ENCODE measurements at regions not wholly inside any gene's neighbourhood (a gene's known extent, or its start where the extent isn't known, plus 50 kb on each side); places are given as distances from the start of the nearest gene placed in this dataset.

DNA sequence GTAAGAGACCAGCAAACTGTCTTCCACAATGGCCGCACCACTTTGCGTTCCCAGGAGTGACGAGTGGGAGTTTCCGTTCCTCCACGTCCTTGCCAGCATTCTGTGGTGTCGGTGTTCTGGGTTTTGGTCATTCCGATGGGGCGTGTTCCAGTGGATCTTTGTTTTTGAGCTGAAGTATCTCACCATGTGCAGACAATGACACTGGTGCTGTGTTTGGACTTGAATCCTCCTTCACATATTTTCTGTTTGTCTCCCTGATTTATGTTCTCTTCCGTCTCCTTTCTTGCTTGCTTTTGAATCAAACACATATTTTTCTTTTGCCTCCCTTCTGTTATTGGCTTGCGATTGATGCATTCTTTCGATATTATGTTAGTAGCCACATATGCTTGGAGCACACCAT lies 60.8 kb upstream of the IRX4 start:
- FAIRE-seq, result no peak
- DNase-seq (ENCODE audit: low read depth), result no peak
- Histone ChIP-seq H3K27me3 (ENCODE audit: control insufficient read depth, insufficient read depth, low read length) (no peaks in the 10 kb centered on the region), H3K4me3 (ENCODE audit: low read depth, low read length) (no peak overlapping the region), H3K36me3 (ENCODE audit: control insufficient read depth, insufficient read depth, low read length) (no peaks in the 10 kb centered on the region)
- TF ChIP-seq, protein P1, sequence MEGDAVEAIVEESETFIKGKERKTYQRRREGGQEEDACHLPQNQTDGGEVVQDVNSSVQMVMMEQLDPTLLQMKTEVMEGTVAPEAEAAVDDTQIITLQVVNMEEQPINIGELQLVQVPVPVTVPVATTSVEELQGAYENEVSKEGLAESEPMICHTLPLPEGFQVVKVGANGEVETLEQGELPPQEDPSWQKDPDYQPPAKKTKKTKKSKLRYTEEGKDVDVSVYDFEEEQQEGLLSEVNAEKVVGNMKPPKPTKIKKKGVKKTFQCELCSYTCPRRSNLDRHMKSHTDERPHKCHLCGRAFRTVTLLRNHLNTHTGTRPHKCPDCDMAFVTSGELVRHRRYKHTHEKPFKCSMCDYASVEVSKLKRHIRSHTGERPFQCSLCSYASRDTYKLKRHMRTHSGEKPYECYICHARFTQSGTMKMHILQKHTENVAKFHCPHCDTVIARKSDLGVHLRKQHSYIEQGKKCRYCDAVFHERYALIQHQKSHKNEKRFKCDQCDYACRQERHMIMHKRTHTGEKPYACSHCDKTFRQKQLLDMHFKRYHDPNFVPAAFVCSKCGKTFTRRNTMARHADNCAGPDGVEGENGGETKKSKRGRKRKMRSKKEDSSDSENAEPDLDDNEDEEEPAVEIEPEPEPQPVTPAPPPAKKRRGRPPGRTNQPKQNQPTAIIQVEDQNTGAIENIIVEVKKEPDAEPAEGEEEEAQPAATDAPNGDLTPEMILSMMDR (IDR thresholded peaks at IDR 0.05; ENCODE audit: insufficient read depth, low read length, severe bottlenecking), result no peak

DNA sequence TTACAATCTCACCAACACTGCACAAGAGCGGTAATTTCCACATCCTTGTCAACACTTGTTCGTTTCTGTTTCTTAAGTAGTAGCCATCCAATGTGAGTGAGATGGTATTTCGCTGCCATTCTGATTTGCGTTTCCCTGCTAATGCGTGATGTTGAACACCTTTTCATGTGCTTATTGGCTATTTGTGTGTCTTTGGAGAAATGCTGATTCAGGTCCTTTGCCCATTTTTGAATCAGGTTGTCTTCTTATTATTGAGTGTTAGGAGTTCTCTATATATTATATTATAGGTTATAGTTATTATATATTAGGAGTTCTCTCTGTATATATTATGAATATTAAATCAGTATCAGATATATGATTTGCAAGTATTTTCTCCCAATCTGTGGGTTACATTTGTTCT lies 59.9 kb upstream of the IRX4 start:
- TF ChIP-seq, protein P1 (IDR thresholded peaks at IDR 0.05; ENCODE audit: insufficient read depth, low read length, severe bottlenecking), result no peak
- H3K27me3 ChIP-seq (ENCODE audit: control insufficient read depth, insufficient read depth, low read length), result no peaks in the 10 kb centered on the region

DNA sequence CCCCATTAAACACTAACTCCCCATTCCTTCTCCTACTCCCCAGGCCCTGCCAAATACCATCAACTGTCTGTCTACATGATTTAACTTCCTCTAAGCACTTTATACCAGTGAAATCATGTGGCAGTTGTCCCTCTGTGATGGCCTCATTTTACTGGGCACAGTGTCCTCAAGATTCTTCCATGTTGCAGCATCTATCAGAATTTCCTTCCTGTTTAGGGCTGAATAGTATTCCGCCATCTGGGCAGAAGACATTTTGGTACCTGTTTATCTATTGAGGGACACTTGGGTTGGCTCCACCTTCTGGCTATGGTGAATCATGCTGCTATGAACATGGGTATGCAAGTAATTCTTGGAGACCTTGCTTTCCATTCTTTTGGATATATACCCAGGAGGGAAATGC lies 59.4 kb upstream of the IRX4 start:
- TF ChIP-seq, protein P1 (IDR thresholded peaks at IDR 0.05; ENCODE audit: insufficient read depth, low read length, severe bottlenecking), result no peak
- H3K27me3 ChIP-seq (ENCODE audit: control insufficient read depth, insufficient read depth, low read length), result no peaks in the 10 kb centered on the region
- DNase-seq (ENCODE audit: low read depth) (no peak), FAIRE-seq (no peak)
- no peak overlapping the region for H3K4me3 ChIP-seq (ENCODE audit: low read depth, low read length)
- no peaks in the 10 kb centered on the region for H3K36me3 ChIP-seq (ENCODE audit: control insufficient read depth, insufficient read depth, low read length)

More for the DNA sequence above, 59.9 kb upstream of the IRX4 start:
- DNase-seq (ENCODE audit: low read depth) (no peak), FAIRE-seq (no peak)
- Histone ChIP-seq H3K4me3 (ENCODE audit: low read depth, low read length) (no peak overlapping the region), H3K36me3 (ENCODE audit: control insufficient read depth, insufficient read depth, low read length) (no peaks in the 10 kb centered on the region)

DNA sequence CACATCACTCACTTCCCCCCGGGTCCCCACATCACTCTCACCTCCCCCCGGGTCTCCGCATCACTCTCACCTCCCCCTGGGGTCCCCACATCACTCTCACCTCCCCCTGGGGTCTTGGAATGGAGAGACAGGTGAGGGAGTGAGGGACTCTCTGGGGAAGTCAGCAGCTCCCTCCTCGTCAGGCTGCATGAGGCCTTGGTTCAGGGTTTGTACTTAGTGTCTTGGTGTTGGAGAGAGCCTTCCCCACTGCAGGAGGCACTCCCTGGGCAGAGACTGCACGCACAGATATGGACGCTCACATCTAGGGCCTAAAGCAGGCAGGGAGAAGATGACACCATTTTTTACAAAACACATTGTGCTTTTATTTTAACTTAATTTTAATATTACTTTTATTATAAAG lies 56.5 kb upstream of the IRX4 start:
- no peak overlapping the region for H3K4me3 ChIP-seq (ENCODE audit: low read depth, low read length)
- no peaks in the 10 kb centered on the region for H3K27me3 ChIP-seq (ENCODE audit: control insufficient read depth, insufficient read depth, low read length)
- TF ChIP-seq, protein P1 (IDR thresholded peaks at IDR 0.05; ENCODE audit: insufficient read depth, low read length, severe bottlenecking), result no peak
- no peaks in the 10 kb centered on the region for H3K36me3 ChIP-seq (ENCODE audit: control insufficient read depth, insufficient read depth, low read length)
- no peak for FAIRE-seq
- no peak for DNase-seq (ENCODE audit: low read depth)

DNA sequence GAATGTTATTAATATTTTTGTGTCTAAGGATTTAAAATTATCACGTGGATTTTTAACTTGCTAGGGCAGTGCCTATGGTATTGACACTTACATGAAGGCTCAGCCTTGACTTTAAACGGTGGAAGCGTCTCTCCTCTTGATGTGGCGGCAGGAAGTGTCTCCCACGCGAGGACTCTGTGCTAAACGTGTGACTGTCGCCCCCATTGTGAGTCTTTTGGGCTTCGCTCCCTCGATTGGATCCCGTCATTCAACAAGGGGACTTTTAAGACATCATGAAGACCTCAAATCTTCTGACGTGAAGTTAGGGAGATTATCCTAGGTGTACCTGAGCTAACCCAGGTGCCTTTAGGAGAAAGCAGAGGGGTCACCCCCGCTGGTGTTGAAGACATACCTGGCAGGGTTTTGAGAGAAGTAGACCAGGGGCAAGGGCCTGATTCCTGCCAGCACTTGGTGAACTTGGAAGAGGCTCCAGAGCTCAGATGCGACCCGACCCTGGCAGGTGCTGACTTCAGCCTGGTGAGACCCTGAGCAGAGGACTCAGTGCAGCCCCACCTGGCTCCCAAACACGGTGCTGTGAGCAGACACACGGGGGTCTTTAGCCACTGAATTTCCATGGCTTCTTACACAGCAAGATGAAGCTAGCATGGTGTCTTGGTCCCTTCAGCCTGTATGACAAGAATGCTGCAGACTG lies 55.7 kb upstream of the IRX4 start:
- TF ChIP-seq, protein P1 (IDR thresholded peaks at IDR 0.05; ENCODE audit: insufficient read depth, low read length, severe bottlenecking), result no peak
- FAIRE-seq (no peak), DNase-seq (ENCODE audit: low read depth) (no peak)
- no peak overlapping the region for H3K4me3 ChIP-seq (ENCODE audit: low read depth, low read length)
- no peaks in the 10 kb centered on the region for H3K36me3 ChIP-seq (ENCODE audit: control insufficient read depth, insufficient read depth, low read length)
- no peaks in the 10 kb centered on the region for H3K27me3 ChIP-seq (ENCODE audit: control insufficient read depth, insufficient read depth, low read length)

DNA sequence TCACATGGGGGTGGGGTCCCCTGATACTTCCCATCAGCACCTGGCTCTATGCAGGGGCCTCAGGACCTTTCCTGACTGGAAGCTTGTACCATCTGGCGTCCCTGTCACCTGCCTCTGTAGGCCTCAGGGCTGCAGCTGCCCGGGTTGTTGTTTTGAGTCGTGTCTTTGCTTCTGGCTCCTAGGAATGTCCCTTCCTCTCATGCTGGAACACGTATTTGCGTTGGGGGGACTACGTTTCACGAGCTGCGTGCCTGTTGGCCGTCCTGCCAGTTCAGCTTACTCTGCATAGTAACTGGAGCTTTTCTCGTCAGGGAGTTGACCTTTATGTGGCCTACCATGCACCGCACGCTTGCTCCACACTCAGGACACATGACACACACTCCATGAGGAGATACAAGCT lies 54.9 kb upstream of the IRX4 start:
- FAIRE-seq (no peak), DNase-seq (ENCODE audit: low read depth) (no peak)
- H3K4me3 ChIP-seq (ENCODE audit: low read depth, low read length), result no peak overlapping the region
- H3K27me3 ChIP-seq (ENCODE audit: control insufficient read depth, insufficient read depth, low read length), result no peaks in the 10 kb centered on the region
- no peaks in the 10 kb centered on the region for H3K36me3 ChIP-seq (ENCODE audit: control insufficient read depth, insufficient read depth, low read length)
- TF ChIP-seq, protein P1 (IDR thresholded peaks at IDR 0.05; ENCODE audit: insufficient read depth, low read length, severe bottlenecking), result no peak
